ENCODE measurements at regions not wholly inside any gene's neighbourhood (a gene's known extent, or its start where the extent isn't known, plus 50 kb on each side); places are given as distances from the start of the nearest gene placed in this dataset.

DNA sequence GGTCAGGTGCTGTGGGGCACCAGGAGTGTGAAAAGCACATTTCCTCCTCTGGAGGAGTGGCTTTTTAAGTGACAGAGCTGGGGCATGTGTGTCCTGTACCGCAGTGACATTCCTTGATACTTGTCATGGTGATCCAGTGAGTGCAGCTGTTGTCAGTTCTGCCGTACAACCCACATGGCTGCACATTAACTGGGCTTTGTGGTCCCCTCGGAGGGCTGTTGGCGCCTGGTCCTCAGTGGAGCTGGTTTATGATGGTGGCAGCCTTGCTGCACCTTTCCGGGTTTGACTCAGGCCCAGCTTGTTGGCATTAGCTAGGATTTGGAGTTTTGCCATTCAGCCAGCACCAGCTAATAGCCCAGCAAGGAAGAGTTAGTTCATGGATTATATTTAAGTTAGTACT is 77.0 kb downstream of the SLC25A47 start:
- H3K9me3 ChIP-seq: no peaks in the 10 kb centered on the region
- intact Hi-C loops (cut with DNase I; ENCODE audit: low total_unique reads): no loop called here
- H3K27ac ChIP-seq: no peak overlapping the region
- peaks cover 0 to 4% (median 0%) of the 10 kb centered on the region in 4 donors for H3K4me1 ChIP-seq
- TF ChIP-seq, protein P1, sequence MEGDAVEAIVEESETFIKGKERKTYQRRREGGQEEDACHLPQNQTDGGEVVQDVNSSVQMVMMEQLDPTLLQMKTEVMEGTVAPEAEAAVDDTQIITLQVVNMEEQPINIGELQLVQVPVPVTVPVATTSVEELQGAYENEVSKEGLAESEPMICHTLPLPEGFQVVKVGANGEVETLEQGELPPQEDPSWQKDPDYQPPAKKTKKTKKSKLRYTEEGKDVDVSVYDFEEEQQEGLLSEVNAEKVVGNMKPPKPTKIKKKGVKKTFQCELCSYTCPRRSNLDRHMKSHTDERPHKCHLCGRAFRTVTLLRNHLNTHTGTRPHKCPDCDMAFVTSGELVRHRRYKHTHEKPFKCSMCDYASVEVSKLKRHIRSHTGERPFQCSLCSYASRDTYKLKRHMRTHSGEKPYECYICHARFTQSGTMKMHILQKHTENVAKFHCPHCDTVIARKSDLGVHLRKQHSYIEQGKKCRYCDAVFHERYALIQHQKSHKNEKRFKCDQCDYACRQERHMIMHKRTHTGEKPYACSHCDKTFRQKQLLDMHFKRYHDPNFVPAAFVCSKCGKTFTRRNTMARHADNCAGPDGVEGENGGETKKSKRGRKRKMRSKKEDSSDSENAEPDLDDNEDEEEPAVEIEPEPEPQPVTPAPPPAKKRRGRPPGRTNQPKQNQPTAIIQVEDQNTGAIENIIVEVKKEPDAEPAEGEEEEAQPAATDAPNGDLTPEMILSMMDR (IDR thresholded peaks at IDR 0.05): no peak
- peaks cover 0 to 12% (median 8%) of the 10 kb centered on the region in 3 donors for H3K36me3 ChIP-seq
- H3K4me3 ChIP-seq: no peak overlapping the region
- no peak for DNase-seq
- H3K27me3 ChIP-seq: no peaks in the 10 kb centered on the region

DNA sequence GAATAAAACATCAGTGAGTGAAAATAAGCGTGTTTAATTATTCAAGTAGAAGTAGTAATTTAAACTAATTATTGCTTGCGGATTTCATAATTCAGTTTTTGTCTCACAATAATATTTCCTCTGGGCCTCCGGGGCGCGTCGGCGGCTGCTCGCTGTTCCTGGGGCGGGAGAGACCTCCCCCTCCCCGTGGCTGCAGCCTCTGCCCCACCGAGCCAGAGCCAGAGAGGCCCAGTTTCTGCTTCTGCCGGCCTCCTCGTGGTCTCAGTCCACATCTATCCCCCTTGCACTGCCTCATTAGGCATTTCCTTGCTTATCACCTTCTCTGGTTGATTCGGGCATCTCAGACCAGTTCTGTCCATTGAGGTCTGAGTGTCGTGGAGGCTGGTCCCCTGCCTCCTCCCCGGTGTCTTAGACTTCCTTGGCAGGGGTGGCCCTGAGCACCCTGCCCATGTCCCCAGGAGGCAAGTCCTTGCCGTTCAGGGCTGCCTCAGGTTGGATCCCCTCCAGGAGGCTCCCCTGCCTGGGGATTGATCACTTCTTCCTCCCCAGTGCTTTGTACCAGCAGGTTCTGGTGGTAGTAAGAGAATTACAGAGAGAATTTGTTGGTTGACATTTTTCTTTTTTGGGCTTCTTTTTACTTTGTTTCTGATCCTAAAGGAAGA is 78.0 kb downstream of the SLC25A47 start:
- Histone ChIP-seq H3K27me3 (no peaks in the 10 kb centered on the region), H3K27ac (no peak overlapping the region), H3K36me3 (peaks cover 0 to 13% (median 8%) of the 10 kb centered on the region in 3 donors), H3K4me1 (peaks cover 0 to 4% (median 0%) of the 10 kb centered on the region in 4 donors), H3K9me3 (no peaks in the 10 kb centered on the region), H3K4me3 (no peak overlapping the region)
- no peak for DNase-seq
- TF ChIP-seq, protein P1 (IDR thresholded peaks at IDR 0.05): no peak
- intact Hi-C loops (cut with DNase I; ENCODE audit: low total_unique reads): no loop called here

DNA sequence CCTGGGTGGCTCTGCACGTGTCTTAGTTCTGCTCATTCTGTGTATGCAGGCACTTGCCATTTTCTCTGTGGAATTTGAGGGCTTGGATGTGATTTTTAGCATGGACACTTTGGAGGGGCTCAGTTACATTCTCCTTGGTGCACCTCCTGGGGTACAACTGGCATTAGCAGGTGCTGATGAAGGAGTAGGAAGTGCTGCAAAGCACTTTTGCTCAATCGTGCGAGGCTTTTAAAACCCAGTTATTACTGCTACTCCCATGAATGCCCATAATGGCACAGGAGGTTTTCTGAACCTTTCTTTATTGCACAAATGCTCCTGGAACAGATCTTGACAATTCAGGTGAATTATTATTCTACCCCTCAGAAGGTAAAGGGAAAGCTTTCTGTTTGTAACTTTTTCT is 78.7 kb downstream of the SLC25A47 start:
- H3K27me3 ChIP-seq: no peaks in the 10 kb centered on the region
- intact Hi-C loops (cut with DNase I; ENCODE audit: low total_unique reads): no loop called here

DNA sequence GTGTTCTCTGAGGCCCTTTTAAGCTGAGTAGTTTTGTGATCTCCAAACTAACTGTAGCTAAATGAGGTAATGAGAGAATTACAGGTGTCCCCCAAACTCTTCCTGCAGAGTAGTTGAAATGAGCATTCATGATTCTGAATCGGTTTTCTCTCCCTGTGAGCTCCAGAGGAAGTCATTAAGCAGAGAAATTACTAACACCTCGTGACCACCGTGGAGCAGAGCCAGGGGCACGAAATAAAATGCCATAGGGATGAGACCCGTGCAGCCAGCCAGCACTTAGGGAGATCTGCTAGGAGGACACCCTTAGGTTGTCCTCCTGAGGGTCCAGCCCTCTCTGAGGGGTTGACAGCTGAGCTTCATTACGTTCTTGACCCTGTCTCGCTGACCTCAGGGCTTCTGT is 79.5 kb downstream of the SLC25A47 start:
- Histone ChIP-seq H3K27me3 (no peaks in the 10 kb centered on the region), H3K27ac (no peak overlapping the region), H3K4me3 (no peak overlapping the region), H3K9me3 (no peaks in the 10 kb centered on the region), H3K36me3 (peaks cover 0 to 10% (median 6%) of the 10 kb centered on the region in 3 donors), H3K4me1 (peaks cover 0 to 10% (median 0%) of the 10 kb centered on the region in 4 donors)
- DNase-seq: no peak
- intact Hi-C loops (cut with DNase I; ENCODE audit: low total_unique reads): no loop called here
- TF ChIP-seq, protein P1 (IDR thresholded peaks at IDR 0.05): no peak

More for the DNA sequence above, 78.7 kb downstream of the SLC25A47 start:
- no peak for DNase-seq
- Histone ChIP-seq H3K9me3 (no peaks in the 10 kb centered on the region), H3K4me1 (peaks cover 0 to 10% (median 0%) of the 10 kb centered on the region in 4 donors), H3K27ac (no peak overlapping the region), H3K36me3 (peaks cover 0 to 17% (median 8%) of the 10 kb centered on the region in 3 donors), H3K4me3 (no peak overlapping the region)
- TF ChIP-seq, protein P1 (IDR thresholded peaks at IDR 0.05): no peak

DNA sequence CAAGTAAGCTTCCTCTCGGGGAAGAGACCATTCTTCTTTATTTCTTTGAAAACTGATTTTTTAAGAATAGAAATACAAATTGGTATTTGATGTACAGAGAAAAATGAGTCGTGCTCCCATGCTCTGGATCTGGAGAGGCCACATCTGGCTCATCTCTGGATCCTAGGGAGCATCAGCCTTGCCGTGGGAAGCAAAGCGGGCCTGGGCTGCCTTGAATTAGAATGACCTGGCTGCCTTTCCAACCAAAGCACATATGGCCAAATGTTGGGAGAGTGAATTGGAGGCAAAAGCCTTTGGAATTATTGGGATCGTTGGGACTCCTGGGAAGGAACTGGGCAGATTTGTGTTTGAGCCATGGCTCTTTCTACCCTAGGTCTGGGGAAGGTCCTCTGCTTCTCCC is 80.0 kb downstream of the SLC25A47 start:
- Histone ChIP-seq H3K27me3 (no peaks in the 10 kb centered on the region), H3K27ac (no peak overlapping the region), H3K4me1 (peaks cover 0 to 10% (median 0%) of the 10 kb centered on the region in 4 donors), H3K9me3 (no peaks in the 10 kb centered on the region), H3K4me3 (no peak overlapping the region), H3K36me3 (peaks cover 0 to 6% (median 1%) of the 10 kb centered on the region in 3 donors)
- intact Hi-C loops (cut with DNase I; ENCODE audit: low total_unique reads): no loop called here
- TF ChIP-seq, protein P1 (IDR thresholded peaks at IDR 0.05): no peak
- DNase-seq: no peak
